Activated CD4-positive, alpha-beta T cell treated with anti-CD3 and anti-CD28 coated beads, Interleukin-2, amount 10 ng/mL, durations not matched to agents 7 days and 5 days (primary cell): ENCODE measurements at regions not wholly inside any gene's neighbourhood (a gene's known extent, or its start where the extent isn't known, plus 50 kb on each side); places are given as distances from the start of the nearest gene placed in this dataset.

Source experiments
- CTCF ChIA-PET: fragments of 350-600 bp; sonication (Branson Sonifier 250); formaldehyde crosslinking; loops from one replicate; lab custom pipeline; 2021; ENCODE audit warnings: antibody characterized with exemption; lab: Charles Lee
- POLR2A ChIA-PET: fragments of 350-600 bp; sonication (Branson Sonifier 250); formaldehyde crosslinking; loops from one replicate; lab custom pipeline; 2021; ENCODE audit warnings: antibody characterized with exemption; lab: Charles Lee
- DNase-seq: peaks from one replicate; pipeline ENCODE4 v3.0.0-alpha.2; 2020
- H3K27ac Mint-ChIP-seq: one replicate; pipeline ENCODE4 v1.8.0; 2021; ENCODE audit warnings: mild to moderate bottlenecking, moderate library complexity, mixed read lengths
- H3K27me3 Mint-ChIP-seq: one replicate; pipeline ENCODE4 v1.8.0; 2021; ENCODE audit warnings: mixed read lengths
- H3K36me3 Mint-ChIP-seq: one replicate; pipeline ENCODE4 v1.8.0; 2021; ENCODE audit warnings: low read depth, mixed read lengths
- H3K4me1 Mint-ChIP-seq: one replicate; pipeline ENCODE4 v1.8.0; 2021; ENCODE audit warnings: mixed read lengths
- H3K4me3 Mint-ChIP-seq: one replicate; pipeline ENCODE4 v1.8.0; 2021; ENCODE audit warnings: mild to moderate bottlenecking, moderate library complexity, mixed read lengths
- H3K9me3 Mint-ChIP-seq: one replicate; pipeline ENCODE4 v1.8.0; 2021; ENCODE audit warnings: mixed read lengths

GRCh38 chr6:23589811-23590210 is 536.2 kb upstream of the NRSN1 start:
- Mint-ChIP-seq H3K27ac (no peak overlapping the region), H3K36me3 (no peaks in the 10 kb centered on the region), H3K4me3 (no peak overlapping the region), H3K27me3 (no peaks in the 10 kb centered on the region), H3K9me3 (no peaks in the 10 kb centered on the region), H3K4me1 (no peaks in the 10 kb centered on the region)
- ChIA-PET POLR2A (no interaction called here), CTCF (no interaction called here)
- no peak for DNase-seq

- peaks cover 2% of the 10 kb centered on the region for H3K9me3 Mint-ChIP-seq
Observed at GRCh38 chr6:23590498-23591126, 535.4 kb upstream of the NRSN1 start.

GRCh38 chr6:23591761-23592160 is 534.3 kb upstream of the NRSN1 start:
- Mint-ChIP-seq H3K27ac (no peak overlapping the region), H3K4me3 (no peak overlapping the region), H3K9me3 (peaks cover 2% of the 10 kb centered on the region), H3K4me1 (no peaks in the 10 kb centered on the region), H3K27me3 (no peaks in the 10 kb centered on the region), H3K36me3 (no peaks in the 10 kb centered on the region)
- no peak for DNase-seq
- CTCF ChIA-PET: no interaction called here
- POLR2A ChIA-PET: no interaction called here

More at GRCh38 chr6:23590498-23591126, 535.4 kb upstream of the NRSN1 start:
- H3K27ac Mint-ChIP-seq: no peak overlapping the region
- POLR2A ChIA-PET: no interaction called here
- H3K4me1 Mint-ChIP-seq: no peaks in the 10 kb centered on the region
- no peak overlapping the region for H3K4me3 Mint-ChIP-seq
- H3K36me3 Mint-ChIP-seq: no peaks in the 10 kb centered on the region
- H3K27me3 Mint-ChIP-seq: no peaks in the 10 kb centered on the region
- CTCF ChIA-PET: no interaction called here
- DNase-seq: no peak

- CTCF ChIA-PET: no interaction called here
- no peak for DNase-seq
- Mint-ChIP-seq H3K9me3 (peaks cover 9% of the 10 kb centered on the region), H3K27ac (no peak overlapping the region), H3K36me3 (no peaks in the 10 kb centered on the region), H3K4me3 (no peak overlapping the region), H3K4me1 (no peaks in the 10 kb centered on the region), H3K27me3 (no peaks in the 10 kb centered on the region)
- POLR2A ChIA-PET: no interaction called here
Observed at GRCh38 chr6:23600118-23600517, 525.9 kb upstream of the NRSN1 start.

GRCh38 chr6:23601811-23602345 is 524.1 kb upstream of the NRSN1 start:
- H3K36me3 Mint-ChIP-seq: no peaks in the 10 kb centered on the region
- POLR2A ChIA-PET: no interaction called here
- no peak overlapping the region for H3K27ac Mint-ChIP-seq
- H3K4me1 Mint-ChIP-seq: no peaks in the 10 kb centered on the region
- peaks cover 7% of the 10 kb centered on the region for H3K9me3 Mint-ChIP-seq
- CTCF ChIA-PET: no interaction called here
- DNase-seq: no peak
- no peaks in the 10 kb centered on the region for H3K27me3 Mint-ChIP-seq
- no peak overlapping the region for H3K4me3 Mint-ChIP-seq

- H3K4me3 Mint-ChIP-seq: no peak overlapping the region
- no peaks in the 10 kb centered on the region for H3K27me3 Mint-ChIP-seq
- no peaks in the 10 kb centered on the region for H3K9me3 Mint-ChIP-seq
- H3K27ac Mint-ChIP-seq: no peak overlapping the region
- no peaks in the 10 kb centered on the region for H3K4me1 Mint-ChIP-seq
- no peak for DNase-seq
- ChIA-PET CTCF (no interaction called here), POLR2A (no interaction called here)
- no peaks in the 10 kb centered on the region for H3K36me3 Mint-ChIP-seq
Observed at GRCh38 chr6:23608931-23609435, 517.0 kb upstream of the NRSN1 start.

- POLR2A ChIA-PET: no interaction called here
- CTCF ChIA-PET: no interaction called here
- Mint-ChIP-seq H3K4me3 (no peak overlapping the region), H3K27ac (no peak overlapping the region), H3K27me3 (no peaks in the 10 kb centered on the region), H3K4me1 (no peaks in the 10 kb centered on the region), H3K9me3 (no peaks in the 10 kb centered on the region), H3K36me3 (no peaks in the 10 kb centered on the region)
- DNase-seq: no peak
Observed at GRCh38 chr6:23611776-23612381, 514.1 kb upstream of the NRSN1 start.

- Mint-ChIP-seq H3K4me1 (no peaks in the 10 kb centered on the region), H3K27ac (no peak overlapping the region), H3K4me3 (no peak overlapping the region), H3K36me3 (no peaks in the 10 kb centered on the region), H3K9me3 (peaks cover 7% of the 10 kb centered on the region), H3K27me3 (no peaks in the 10 kb centered on the region)
- CTCF ChIA-PET: no interaction called here
- POLR2A ChIA-PET: no interaction called here
- no peak for DNase-seq
Observed at GRCh38 chr6:23618366-23618765, 507.6 kb upstream of the NRSN1 start.

GRCh38 chr6:23620911-23621401 is 505.1 kb upstream of the NRSN1 start:
- Mint-ChIP-seq H3K36me3 (no peaks in the 10 kb centered on the region), H3K27ac (no peak overlapping the region), H3K27me3 (no peaks in the 10 kb centered on the region), H3K4me3 (no peak overlapping the region), H3K4me1 (no peaks in the 10 kb centered on the region), H3K9me3 (peaks cover 7% of the 10 kb centered on the region)
- DNase-seq: no peak
- CTCF ChIA-PET: no interaction called here
- POLR2A ChIA-PET: no interaction called here

- ChIA-PET CTCF (no interaction called here), POLR2A (no interaction called here)
- Mint-ChIP-seq H3K36me3 (no peaks in the 10 kb centered on the region), H3K9me3 (no peaks in the 10 kb centered on the region), H3K4me1 (no peaks in the 10 kb centered on the region), H3K4me3 (no peak overlapping the region), H3K27me3 (no peaks in the 10 kb centered on the region), H3K27ac (no peak overlapping the region)
- no peak for DNase-seq
Observed at GRCh38 chr6:23630726-23631635, 495.0 kb upstream of the NRSN1 start.

- H3K4me1 Mint-ChIP-seq: no peaks in the 10 kb centered on the region
- H3K36me3 Mint-ChIP-seq: no peaks in the 10 kb centered on the region
- DNase-seq: no peak
- ChIA-PET POLR2A (no interaction called here), CTCF (no interaction called here)
- no peaks in the 10 kb centered on the region for H3K27me3 Mint-ChIP-seq
- no peak overlapping the region for H3K4me3 Mint-ChIP-seq
- H3K27ac Mint-ChIP-seq: no peak overlapping the region
- no peaks in the 10 kb centered on the region for H3K9me3 Mint-ChIP-seq
Observed at GRCh38 chr6:23633996-23634395, 492.0 kb upstream of the NRSN1 start.

- ChIA-PET CTCF (no interaction called here), POLR2A (no interaction called here)
- Mint-ChIP-seq H3K27ac (no peak overlapping the region), H3K9me3 (no peaks in the 10 kb centered on the region), H3K27me3 (no peaks in the 10 kb centered on the region), H3K36me3 (no peaks in the 10 kb centered on the region), H3K4me1 (no peaks in the 10 kb centered on the region), H3K4me3 (no peak overlapping the region)
- DNase-seq: no peak
Observed at GRCh38 chr6:23635150-23635549, 490.9 kb upstream of the NRSN1 start.

GRCh38 chr6:23637296-23637695 is 488.7 kb upstream of the NRSN1 start:
- POLR2A ChIA-PET: no interaction called here
- H3K36me3 Mint-ChIP-seq: no peaks in the 10 kb centered on the region
- no peak overlapping the region for H3K27ac Mint-ChIP-seq
- no peaks in the 10 kb centered on the region for H3K27me3 Mint-ChIP-seq
- CTCF ChIA-PET: no interaction called here
- H3K4me1 Mint-ChIP-seq: no peaks in the 10 kb centered on the region
- no peak overlapping the region for H3K4me3 Mint-ChIP-seq
- no peak for DNase-seq
- no peaks in the 10 kb centered on the region for H3K9me3 Mint-ChIP-seq
